Esophagus squamous epithelium (tissue), 5 donors: ENCODE measurements at regions not wholly inside any gene's neighbourhood (a gene's known extent, or its start where the extent isn't known, plus 50 kb on each side); places are given as distances from the start of the nearest gene placed in this dataset.

Source experiments
- DNase-seq: peaks from one replicate; lab custom pipeline; 2025; lab: John Stamatoyannopoulos, UW
- H3K27ac ChIP-seq, 4 donors: fragments of 200-600 bp; sonication (generic); one replicate each; pipeline ENCODE4 v1.5.1; 2016 to 2019; ENCODE audit warnings: mild to moderate bottlenecking in 1 of 4
- H3K27me3 ChIP-seq, 4 donors: fragments of 200-600 bp; sonication (generic); 1 replicate in 3 of 4; 2 replicates in 1 of 4; pipeline versions ENCODE4 v1.5.1 to v1.6.0; 2017 to 2021; ENCODE audit warnings: antibody characterized with exemption in 1 of 4
- H3K36me3 ChIP-seq, 3 donors: fragments of 200-600 bp; sonication (generic); one replicate each; pipeline ENCODE4 v1.5.1; 2016 to 2019
- H3K4me1 ChIP-seq, 3 donors: fragments of 200-600 bp; sonication (generic); one replicate each; pipeline ENCODE4 v1.5.1; 2017 to 2019
- H3K4me3 ChIP-seq, 4 donors: fragments of 200-600 bp; sonication (generic); 1 replicate in 3 of 4; 2 replicates in 1 of 4; pipeline ENCODE4 v1.5.1; 2016 to 2019; ENCODE audit warnings: mild to moderate bottlenecking in 2 of 4, moderate library complexity in 1 of 4
- H3K9me3 ChIP-seq, 3 donors: fragments of 200-600 bp; sonication (generic); one replicate each; pipeline ENCODE4 v1.5.1; 2016 to 2019
- POLR2A ChIP-seq, 4 donors: fragments of 450-650 bp; IDR thresholded peaks; one replicate each; pipeline ENCODE4 v1.6.1; 2017; ENCODE audit warnings: antibody characterized with exemption in 4 of 4, mild to moderate bottlenecking in 4 of 4, moderate library complexity in 3 of 4
- WGBS, 2 donors: methylation state at CpG; one replicate each; pipeline ENCODE4 v1.1.5; 2018; 5-methylcytosine and 5-hydroxymethylcytosine counted together
- intact Hi-C: fragments of 100-400 bp; cut with DNase I; formaldehyde crosslinking; loops from one replicate; pipeline ENCODE4 v1.15.0; 2022
- TF ChIP-seq, protein P1 (sequence below), 6 experiments: fragments of 450-650 bp in 4 of 6; fragments of 200-600 bp in 2 of 6; sonication (generic) in 2 of 6; IDR thresholded peaks; one replicate each; pipeline ENCODE4 v1.5.1; 2016 to 2019; ENCODE audit warnings: antibody characterized with exemption in 6 of 6, mild to moderate bottlenecking in 4 of 6, moderate library complexity in 4 of 6
- donor health status: DM: yes; HTN: yes; CAD: no.

DNA sequence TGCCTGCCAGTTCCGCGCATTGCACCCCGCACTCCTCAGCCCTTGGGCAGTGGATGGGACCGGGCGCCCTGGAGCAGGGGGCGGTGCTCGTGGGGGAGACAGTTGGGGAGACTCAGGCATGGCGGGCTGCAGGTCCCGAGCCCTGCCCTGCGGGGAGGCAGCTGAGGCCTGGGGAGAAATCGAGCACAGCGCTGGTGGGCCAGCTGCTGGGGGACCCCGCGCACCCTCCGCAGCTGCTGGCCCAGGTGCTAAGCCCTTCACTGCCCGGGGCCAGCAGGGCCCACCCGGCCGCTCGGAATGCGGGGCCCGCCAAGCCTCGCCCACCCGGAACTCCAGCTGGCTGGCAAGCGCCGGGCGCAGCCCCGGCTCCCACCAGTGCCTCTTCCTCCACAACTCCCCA, 488.8 kb upstream of the CHST9 start:
- DNase-seq = no peak
- TF ChIP-seq POLR2A (IDR thresholded peaks at IDR 0.05) = no peak
- TF ChIP-seq, protein P1, sequence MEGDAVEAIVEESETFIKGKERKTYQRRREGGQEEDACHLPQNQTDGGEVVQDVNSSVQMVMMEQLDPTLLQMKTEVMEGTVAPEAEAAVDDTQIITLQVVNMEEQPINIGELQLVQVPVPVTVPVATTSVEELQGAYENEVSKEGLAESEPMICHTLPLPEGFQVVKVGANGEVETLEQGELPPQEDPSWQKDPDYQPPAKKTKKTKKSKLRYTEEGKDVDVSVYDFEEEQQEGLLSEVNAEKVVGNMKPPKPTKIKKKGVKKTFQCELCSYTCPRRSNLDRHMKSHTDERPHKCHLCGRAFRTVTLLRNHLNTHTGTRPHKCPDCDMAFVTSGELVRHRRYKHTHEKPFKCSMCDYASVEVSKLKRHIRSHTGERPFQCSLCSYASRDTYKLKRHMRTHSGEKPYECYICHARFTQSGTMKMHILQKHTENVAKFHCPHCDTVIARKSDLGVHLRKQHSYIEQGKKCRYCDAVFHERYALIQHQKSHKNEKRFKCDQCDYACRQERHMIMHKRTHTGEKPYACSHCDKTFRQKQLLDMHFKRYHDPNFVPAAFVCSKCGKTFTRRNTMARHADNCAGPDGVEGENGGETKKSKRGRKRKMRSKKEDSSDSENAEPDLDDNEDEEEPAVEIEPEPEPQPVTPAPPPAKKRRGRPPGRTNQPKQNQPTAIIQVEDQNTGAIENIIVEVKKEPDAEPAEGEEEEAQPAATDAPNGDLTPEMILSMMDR (IDR thresholded peaks at IDR 0.05) = no peak
- no CpG with 5 or more reads among the region's 27 CpGs for WGBS, 2 donors

DNA sequence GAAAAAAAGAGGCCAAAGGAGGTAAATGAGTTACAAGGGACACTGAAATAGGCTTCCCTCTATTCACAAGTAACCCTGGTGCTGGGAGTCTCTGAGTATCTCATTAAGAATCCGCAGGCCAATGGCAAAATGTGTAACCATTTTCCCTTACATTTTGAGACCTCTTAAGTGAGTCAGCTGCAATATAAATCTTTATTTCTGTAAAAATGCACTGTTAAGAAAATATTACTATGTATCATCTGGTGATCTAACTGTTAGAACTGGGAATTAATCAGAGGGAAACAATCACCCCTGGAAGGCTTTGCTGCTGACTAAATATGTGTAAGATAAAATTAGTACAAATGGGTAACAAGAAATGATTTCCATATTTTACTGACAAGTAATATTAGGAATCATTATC, 483.1 kb upstream of the CHST9 start:
- Histone ChIP-seq H3K9me3 (no peaks in the 10 kb centered on the region), H3K27ac (no peak overlapping the region), H3K36me3 (no peaks in the 10 kb centered on the region), H3K4me3 (no peak overlapping the region), H3K27me3 (no peaks in the 10 kb centered on the region), H3K4me1 (no peaks in the 10 kb centered on the region)
- TF ChIP-seq POLR2A (IDR thresholded peaks at IDR 0.05) = no peak
- TF ChIP-seq, protein P1 (IDR thresholded peaks at IDR 0.05) = no peak
- no peak for DNase-seq
- 76 to 94% methylated on average over 1 of the region's 1 CpG for WGBS, 2 donors
- intact Hi-C loops = no loop called here

More for the DNA sequence above, 488.8 kb upstream of the CHST9 start:
- Histone ChIP-seq H3K27ac (no peak overlapping the region), H3K4me3 (no peak overlapping the region), H3K4me1 (no peaks in the 10 kb centered on the region), H3K27me3 (no peaks in the 10 kb centered on the region), H3K36me3 (no peaks in the 10 kb centered on the region), H3K9me3 (no peaks in the 10 kb centered on the region)
- intact Hi-C loops = no loop called here

DNA sequence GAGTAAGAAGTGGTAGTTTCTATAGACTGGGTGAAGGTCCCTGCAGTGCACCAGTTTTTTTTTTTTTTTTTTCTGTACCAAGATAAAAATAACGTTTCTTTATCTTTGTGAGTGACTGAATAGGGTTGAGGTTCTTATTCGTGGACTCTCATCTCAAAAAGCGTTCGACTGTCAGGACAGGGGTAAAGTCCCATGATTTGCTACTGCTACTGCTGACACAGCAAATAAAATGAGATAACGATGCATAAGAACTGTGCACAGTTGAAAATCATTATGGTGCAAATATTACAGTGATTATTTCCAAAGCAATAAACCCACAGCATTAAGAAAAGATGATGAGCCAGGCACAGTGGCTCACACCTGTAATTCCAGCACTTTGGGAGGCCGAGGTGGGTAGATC, 482.0 kb upstream of the CHST9 start:
- 62 to 77% methylated on average over 6 of the region's 6 CpGs for WGBS, 2 donors
- TF ChIP-seq, protein P1 (IDR thresholded peaks at IDR 0.05) = no peak
- no peak for TF ChIP-seq POLR2A (IDR thresholded peaks at IDR 0.05)

DNA sequence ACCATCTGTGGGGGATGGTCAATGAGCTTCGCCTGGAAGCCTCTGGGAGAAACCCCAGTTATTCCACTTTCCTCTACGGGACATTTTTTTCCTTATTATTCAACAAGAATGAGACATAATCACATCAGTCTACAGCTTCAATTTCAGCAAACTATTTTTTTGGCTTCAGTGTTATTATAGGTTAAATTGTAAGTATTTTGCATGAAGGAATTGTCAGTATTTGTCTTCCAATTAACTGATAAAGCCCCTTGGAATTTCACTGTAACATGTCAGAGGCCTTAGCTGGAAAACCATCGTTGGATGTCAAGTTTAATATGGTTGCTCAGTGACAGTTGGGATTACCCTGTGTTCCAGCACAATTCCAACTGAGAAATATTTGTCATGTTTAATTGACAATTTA, 480.9 kb upstream of the CHST9 start:
- no peaks in the 10 kb centered on the region for H3K9me3 ChIP-seq
- H3K27me3 ChIP-seq = no peaks in the 10 kb centered on the region
- H3K4me1 ChIP-seq = no peaks in the 10 kb centered on the region
- intact Hi-C loops = no loop called here
- DNase-seq = no peak
- 58 to 60% methylated on average over 3 of the region's 3 CpGs for WGBS, 2 donors
- TF ChIP-seq, protein P1 (IDR thresholded peaks at IDR 0.05) = no peak
- TF ChIP-seq POLR2A (IDR thresholded peaks at IDR 0.05) = no peak
- H3K36me3 ChIP-seq = no peaks in the 10 kb centered on the region
- no peak overlapping the region for H3K27ac ChIP-seq
- H3K4me3 ChIP-seq = no peak overlapping the region

More for the DNA sequence above, 482.0 kb upstream of the CHST9 start:
- Histone ChIP-seq H3K27ac (no peak overlapping the region), H3K4me3 (no peak overlapping the region), H3K36me3 (no peaks in the 10 kb centered on the region), H3K4me1 (no peaks in the 10 kb centered on the region), H3K27me3 (no peaks in the 10 kb centered on the region), H3K9me3 (no peaks in the 10 kb centered on the region)
- intact Hi-C loops = no loop called here
- DNase-seq = no peak

DNA sequence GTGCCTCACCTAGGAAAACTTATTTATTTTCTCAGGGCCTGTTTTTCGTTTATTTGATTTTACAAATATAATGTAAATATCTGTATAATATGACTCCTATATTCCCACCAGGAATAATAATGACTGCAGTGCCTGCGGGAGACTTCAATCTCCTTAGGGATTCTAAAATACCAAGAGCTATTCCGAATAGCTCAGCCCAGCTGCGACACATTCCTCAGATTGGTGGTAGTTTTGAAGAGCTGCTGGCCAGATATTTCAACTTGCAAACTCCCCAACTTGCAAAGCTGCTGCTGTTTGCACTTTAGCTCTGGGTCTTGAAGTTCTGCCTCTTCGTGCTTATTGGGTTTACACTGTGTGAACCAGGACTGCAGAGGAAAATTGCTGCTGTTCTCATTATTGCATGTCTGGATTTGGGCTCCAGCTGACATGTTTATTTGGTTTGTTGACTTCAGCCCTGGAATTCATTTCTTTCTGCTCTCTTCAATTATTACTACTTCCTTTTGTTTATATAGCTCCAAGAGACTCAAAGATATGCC, 480.2 kb upstream of the CHST9 start:
- Histone ChIP-seq H3K27ac (no peak overlapping the region), H3K36me3 (no peaks in the 10 kb centered on the region), H3K9me3 (no peaks in the 10 kb centered on the region), H3K4me1 (no peaks in the 10 kb centered on the region), H3K4me3 (no peak overlapping the region), H3K27me3 (no peaks in the 10 kb centered on the region)
- intact Hi-C loops = no loop called here
- no peak for DNase-seq
- no peak for TF ChIP-seq POLR2A (IDR thresholded peaks at IDR 0.05)
- TF ChIP-seq, protein P1 (IDR thresholded peaks at IDR 0.05) = no peak
- WGBS, 2 donors = 31 to 59% methylated on average over 5 of the region's 5 CpGs
